Thyroid gland (tissue), 4 donors: ENCODE measurements at regions not wholly inside any gene's neighbourhood (a gene's known extent, or its start where the extent isn't known, plus 50 kb on each side); places are given as distances from the start of the nearest gene placed in this dataset.

Experiments used
- POLR2A ChIP-seq, 2 donors: fragments of 450-650 bp; IDR thresholded peaks; one replicate each; pipeline ENCODE4 v1.6.1; 2017; ENCODE audit warnings: antibody characterized with exemption in 2 of 2, mild to moderate bottlenecking in 2 of 2, moderate library complexity in 1 of 2
- TF ChIP-seq, protein P1 (sequence below), 6 experiments: fragments of 200-600 bp in 3 of 6; fragments of 450-650 bp in 3 of 6; sonication (generic) in 3 of 6; IDR thresholded peaks; one replicate each; pipeline ENCODE4 v1.5.1; 2016 to 2019; ENCODE audit warnings: antibody characterized with exemption in 6 of 6, mild to moderate bottlenecking in 2 of 6, inconsistent platforms in 1 of 6, moderate library complexity in 1 of 6

DNA sequence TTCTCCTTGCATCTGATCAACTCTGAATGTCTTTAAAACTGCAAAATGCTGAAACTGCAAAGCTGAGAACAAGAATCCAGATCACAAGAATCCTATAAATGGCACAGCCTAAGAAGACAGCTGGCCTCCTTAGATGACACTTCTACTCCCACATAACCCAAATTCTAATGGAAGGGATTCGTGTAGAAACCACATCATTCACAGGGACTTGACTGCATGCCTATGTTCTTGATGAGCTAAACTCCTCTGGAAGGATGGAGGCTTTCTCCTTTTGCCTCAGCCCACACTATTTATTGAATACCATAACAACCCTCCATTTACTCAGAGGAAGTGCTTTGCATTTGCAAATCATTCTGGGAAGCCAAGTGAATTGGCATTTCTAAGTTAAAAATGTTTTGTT lies 252.5 kb upstream of the VWC2 start:
- no peak for TF ChIP-seq POLR2A (IDR thresholded peaks at IDR 0.05)
- TF ChIP-seq, protein P1, sequence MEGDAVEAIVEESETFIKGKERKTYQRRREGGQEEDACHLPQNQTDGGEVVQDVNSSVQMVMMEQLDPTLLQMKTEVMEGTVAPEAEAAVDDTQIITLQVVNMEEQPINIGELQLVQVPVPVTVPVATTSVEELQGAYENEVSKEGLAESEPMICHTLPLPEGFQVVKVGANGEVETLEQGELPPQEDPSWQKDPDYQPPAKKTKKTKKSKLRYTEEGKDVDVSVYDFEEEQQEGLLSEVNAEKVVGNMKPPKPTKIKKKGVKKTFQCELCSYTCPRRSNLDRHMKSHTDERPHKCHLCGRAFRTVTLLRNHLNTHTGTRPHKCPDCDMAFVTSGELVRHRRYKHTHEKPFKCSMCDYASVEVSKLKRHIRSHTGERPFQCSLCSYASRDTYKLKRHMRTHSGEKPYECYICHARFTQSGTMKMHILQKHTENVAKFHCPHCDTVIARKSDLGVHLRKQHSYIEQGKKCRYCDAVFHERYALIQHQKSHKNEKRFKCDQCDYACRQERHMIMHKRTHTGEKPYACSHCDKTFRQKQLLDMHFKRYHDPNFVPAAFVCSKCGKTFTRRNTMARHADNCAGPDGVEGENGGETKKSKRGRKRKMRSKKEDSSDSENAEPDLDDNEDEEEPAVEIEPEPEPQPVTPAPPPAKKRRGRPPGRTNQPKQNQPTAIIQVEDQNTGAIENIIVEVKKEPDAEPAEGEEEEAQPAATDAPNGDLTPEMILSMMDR (IDR thresholded peaks at IDR 0.05) = no peak
